HEK293T (cell line): ENCODE measurements at regions not wholly inside any gene's neighbourhood (a gene's known extent, or its start where the extent isn't known, plus 50 kb on each side); places are given as distances from the start of the nearest gene placed in this dataset.

Experiments used
- BHLHE40 ChIP-seq: fragments of 450-650 bp; IDR thresholded peaks from 2 replicates; pipeline ENCODE4 v1.6.1; 2016; ENCODE audit warnings: mild to moderate bottlenecking, moderate library complexity, borderline replicate concordance
- ELF4 ChIP-seq: fragments of 450-650 bp; IDR thresholded peaks from 2 replicates; pipeline ENCODE4 v1.6.1; 2017; ENCODE audit warnings: antibody characterized with exemption
- FOXM1 ChIP-seq: fragments of 450-650 bp; IDR thresholded peaks from 2 replicates; pipeline ENCODE4 v1.6.1; 2017; ENCODE audit warnings: mild to moderate bottlenecking, borderline replicate concordance
- HDGF ChIP-seq: fragments of 450-650 bp; IDR thresholded peaks from 2 replicates; pipeline ENCODE4 v1.6.1; 2017; ENCODE audit warnings: antibody characterized with exemption, borderline replicate concordance
- PKNOX1 ChIP-seq: fragments of 450-650 bp; IDR thresholded peaks from 2 replicates; pipeline ENCODE4 v1.6.1; 2016
- SUZ12 ChIP-seq: fragments of 450-650 bp; IDR thresholded peaks from 2 replicates; pipeline ENCODE4 v1.6.1; 2016; ENCODE audit warnings: mild to moderate bottlenecking
- ZNF384 ChIP-seq: fragments of 450-650 bp; IDR thresholded peaks from 2 replicates; pipeline ENCODE4 v1.6.1; 2016

- no peak for TF ChIP-seq ELF4
- no peak for TF ChIP-seq SUZ12
- TF ChIP-seq BHLHE40: no peak
- no peak for TF ChIP-seq ZNF384
- no peak for TF ChIP-seq FOXM1
- TF ChIP-seq HDGF: no peak
- no peak for TF ChIP-seq PKNOX1
Measured at GRCh38 chr1:207268337-207268736, 53.1 kb upstream of the CD55 start.
